Renal pelvis (tissue), 1 donor: ENCODE measurements at regions not wholly inside any gene's neighbourhood (a gene's known extent, or its start where the extent isn't known, plus 50 kb on each side); places are given as distances from the start of the nearest gene placed in this dataset.

ENCODE experiments used
- DNase-seq: peaks from one replicate; pipeline ENCODE4 v3.0.0-alpha.2; 2013

DNA sequence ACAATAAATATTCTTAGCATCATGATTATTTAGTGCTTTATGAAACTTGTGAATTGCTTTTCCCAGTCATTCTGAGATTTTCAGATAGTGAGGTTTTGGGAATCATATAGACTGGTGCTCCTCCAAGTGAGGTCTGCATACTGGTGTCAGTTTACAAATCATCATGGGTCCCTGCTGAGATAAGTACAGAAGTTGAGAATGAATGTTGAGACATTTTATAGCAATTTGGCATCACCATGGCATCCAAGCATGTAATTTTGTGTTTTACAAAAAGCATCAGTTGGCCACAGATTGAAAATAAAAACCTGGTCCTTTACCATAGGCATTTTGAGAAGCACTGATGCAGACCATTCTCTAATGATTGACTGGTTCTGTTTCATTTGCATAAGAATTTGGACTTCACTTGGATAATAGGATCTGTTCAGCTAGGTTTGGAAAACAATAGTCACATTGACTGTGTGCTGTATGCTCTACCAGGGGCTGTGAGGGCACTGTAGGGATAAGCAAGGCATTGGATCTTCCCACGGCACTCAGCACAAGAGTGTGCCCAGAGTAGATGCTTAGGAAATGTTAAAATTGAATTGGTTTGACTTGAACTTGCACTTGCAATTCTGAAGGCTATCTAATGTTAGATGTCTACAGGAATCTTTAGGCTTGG lies 79.0 kb upstream of the JUN start:
- no peak for DNase-seq

DNA sequence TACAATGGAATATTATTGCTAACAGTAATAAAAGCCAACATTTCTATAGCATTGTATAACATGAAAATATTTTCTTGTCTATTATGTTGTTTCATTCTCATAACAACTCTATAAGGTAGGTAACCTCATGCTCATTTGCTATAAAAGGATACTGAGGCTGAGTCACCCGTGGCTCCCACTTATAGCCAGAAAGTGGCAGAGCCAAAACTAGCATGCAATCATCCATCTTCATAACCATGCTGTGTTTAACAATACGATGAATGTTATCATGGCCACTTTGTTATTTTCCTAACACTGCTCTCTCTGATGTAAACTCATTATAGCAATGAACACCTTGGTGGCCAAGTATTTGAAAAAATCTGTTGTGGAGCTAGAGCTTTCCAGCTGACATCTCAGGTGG lies 80.8 kb upstream of the JUN start:
- DNase-seq, result no peak

DNA sequence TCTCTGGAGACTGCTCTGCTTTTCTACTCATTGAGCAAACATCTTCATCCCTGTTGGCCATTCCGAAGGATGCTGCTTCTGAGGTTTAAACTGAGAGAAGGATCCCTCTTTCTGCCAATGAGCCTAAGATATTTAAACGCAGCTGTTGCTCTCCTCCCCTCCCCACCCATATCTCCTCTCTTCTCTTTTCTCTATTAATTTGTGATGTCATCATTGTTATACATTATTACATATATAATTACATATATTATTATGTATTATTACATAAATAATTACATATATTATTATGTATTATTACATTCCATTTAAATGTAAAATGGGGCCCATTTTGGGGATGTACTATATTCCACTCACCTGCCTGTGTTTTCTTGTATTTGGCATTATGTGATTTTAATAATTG lies 82.7 kb upstream of the JUN start:
- DNase-seq, result no peak

DNA sequence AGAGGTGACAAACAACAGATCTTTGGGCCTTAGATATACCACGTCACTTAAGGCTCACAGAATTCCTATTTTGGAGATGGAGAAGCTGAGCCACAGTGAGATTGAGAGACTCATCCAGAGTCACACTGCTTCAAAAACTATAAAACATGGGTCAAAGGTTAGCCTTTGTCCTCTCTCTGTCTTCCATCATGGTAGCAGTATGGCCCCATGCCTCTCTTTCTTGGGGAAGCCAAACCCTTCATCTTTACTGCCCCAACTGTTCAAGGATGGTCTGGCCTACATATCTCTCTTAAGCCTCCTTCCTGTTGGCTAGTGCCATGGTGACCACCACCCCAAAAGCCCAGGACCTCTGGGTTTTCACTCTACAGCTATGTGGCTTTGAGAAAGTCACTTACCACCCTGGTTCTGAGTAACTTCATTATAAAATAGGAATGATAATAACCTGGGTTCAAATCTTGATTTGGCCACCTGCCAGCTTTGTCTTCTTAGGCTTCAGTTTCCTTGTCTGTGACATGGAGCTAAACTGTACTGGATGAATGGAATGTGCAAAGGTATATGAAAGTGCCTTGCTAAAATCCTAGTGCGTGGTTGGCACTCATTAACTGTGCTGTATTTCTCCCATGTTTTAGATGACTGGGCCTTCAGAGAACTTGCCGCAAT lies 85.9 kb upstream of the JUN start:
- DNase-seq, result no peak

DNA sequence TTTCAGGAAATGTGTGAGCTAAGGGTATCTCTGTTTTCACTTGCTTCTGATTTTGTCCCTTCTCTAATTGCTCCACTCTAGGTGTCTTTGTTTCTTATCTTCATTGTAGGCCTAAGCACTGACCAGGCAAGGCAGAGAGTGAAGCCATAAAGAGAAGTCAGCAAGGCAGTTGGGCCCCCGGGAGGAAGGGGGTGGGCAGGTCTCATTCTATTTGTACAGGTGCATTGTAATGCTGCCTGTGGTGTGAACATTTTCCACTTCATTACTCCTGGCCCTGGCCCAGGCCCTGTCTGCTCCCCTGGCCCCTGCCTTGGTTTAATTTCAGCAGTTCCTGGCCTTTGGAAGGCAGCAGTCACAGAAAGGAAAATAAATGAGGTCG lies 86.4 kb upstream of the JUN start:
- DNase-seq, result peak; percentile 52

DNA sequence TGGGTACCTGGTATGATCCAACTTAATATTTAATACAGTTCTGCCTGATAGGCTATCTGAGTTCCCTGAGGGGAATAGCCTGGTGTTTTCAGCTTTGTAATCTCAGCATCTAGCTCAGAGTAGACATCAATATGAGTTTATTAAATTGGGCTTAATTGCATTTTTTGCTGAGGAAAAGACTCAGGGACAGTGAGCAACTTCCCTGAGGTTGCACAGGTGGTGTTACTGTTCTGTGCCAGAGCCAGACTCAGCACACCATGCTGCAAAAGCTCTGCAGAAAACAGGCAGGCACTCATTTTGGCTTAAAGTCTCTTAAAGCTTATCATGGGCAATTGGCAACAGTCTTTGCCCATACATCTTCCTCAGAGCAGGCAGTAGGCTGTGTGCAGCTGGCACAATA lies 90.5 kb upstream of the JUN start:
- DNase-seq, result no peak

DNA sequence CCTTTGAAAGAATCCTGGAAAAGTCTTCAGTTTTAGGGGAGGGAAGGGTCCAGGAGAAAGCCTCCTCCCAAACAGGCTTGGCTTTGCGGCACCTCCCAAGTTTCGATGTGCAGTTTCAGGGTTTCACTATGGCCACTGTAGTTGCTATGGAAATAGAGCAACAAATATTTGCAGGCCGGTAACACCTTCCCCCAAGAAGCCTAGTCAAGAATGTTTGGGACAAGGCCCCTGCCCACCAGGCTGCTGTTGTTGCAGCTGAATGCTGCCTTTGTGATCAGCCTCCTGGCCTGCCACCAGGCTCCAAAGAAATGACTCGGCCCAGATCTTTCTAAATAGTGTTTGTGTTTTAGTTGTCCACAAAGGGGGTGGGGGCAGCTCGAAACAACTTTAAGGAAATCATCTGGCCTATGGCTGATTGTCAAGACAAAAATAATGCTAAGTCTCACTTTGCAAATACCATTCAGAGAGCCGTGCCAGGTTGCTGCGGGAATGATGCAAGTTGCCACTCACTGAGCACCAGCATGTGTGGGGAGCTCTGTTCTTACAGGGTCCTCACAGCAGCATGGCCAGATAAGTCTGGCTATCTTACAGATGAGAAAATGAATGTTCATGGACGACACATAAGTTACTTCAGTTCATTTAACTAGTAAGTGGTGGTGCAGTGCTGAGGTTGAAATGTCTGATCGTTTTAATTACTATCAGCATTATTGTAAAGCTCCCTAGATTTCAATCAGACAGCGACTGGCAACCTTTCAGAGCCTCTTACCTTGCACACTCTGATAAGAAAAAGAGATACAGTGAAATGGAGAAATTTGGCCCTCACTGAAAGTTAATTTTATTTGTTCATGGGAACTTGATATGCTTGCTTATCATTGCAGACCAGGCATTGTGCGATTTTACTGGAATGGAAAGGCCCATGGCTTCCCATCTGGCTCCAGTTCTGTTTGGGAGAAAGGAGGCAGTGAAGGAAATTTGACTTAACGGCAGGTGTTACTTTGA lies 91.2 kb upstream of the JUN start:
- DNase-seq, result peak; percentile 71

DNA sequence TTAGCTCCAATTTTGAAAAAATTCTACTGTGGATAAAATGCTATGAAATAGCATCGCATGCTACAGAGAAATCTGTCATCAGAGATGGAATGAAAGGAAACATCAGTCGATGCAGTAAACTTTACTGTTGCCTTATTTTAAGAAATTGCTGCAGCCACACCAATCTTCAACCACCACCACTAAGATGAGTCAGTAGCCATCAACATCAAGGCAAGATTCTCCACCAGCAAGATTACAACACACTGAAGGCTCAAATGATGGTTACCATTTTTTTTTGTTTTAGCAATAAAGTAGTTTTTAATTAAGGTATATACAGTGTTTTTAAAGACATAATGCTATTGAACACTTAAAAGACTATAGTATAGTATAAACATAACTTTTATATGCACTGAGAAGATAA lies 95.6 kb upstream of the JUN start:
- no peak for DNase-seq

DNA sequence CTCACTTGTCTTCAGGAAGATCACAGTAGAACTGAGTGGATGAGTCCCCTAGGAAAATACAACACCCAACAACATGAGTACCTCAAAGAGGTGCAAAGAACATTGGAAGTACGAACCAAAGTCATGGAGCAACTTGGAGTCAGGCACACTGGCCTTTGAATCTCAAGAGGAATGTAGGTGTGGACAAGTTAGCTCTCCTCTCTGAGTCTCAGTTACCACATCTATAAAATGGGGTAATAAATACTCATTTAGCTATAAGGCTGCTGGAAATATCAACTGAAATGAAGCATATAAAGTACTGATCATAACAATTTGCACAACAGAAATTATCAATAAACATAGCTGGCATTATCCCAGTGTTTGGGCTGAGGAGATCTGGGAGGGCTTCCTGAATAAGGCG lies 96.7 kb upstream of the JUN start:
- DNase-seq, result no peak

DNA sequence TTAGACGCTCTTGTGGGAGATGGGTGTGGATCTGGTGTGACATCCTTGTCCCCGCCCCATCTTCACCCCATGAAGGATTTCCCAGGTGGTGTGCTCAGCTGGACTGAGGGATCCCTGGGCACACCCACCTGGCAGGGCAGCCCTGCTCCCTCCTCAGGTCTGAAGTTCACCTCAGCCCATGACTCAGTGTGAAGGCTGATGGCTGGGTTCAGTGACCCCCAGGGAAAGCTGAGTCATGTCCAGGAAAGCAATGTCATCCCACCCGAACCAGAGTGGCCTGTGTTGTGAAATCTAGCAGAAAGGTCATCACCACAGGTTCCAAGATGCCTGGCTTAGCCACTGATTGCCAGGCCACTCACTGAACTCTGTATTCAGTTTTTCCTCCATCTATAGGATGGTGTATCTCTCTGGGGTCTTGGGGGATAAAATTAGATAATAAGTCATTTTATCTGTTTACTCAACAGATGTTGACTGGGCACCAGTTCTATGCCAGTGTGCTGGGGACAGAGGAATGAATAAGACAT lies 97.7 kb upstream of the JUN start:
- DNase-seq, result no peak

DNA sequence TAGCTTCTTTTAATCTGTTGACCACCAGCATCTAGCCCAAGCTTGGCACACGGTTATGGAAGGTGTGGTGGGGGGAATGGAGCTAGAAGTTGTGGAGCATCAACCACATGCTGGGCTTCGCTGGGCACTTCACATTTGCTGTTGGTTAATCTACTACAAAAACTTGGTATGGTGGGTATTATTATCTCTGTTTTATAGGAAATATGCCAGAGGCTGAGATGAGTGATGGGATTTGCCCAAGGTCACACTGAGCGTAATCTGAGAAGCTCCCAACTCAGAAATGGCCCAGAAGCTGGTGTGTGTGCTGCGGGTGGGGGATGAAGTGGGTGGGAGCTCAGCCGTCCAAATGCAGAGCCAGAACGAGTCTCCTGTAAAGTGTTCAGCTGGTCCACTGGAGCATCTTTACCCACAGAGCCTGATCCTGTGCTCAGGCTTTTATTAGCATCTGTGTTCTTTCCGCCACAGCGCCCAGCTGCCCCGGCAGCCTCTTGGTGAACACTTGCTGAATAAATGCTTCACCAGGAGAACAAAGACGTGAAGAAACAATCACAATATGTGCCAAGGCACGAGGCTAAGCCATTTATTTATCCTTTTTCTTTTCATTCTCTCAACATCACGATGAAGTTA lies 98.6 kb upstream of the JUN start:
- no peak for DNase-seq

DNA sequence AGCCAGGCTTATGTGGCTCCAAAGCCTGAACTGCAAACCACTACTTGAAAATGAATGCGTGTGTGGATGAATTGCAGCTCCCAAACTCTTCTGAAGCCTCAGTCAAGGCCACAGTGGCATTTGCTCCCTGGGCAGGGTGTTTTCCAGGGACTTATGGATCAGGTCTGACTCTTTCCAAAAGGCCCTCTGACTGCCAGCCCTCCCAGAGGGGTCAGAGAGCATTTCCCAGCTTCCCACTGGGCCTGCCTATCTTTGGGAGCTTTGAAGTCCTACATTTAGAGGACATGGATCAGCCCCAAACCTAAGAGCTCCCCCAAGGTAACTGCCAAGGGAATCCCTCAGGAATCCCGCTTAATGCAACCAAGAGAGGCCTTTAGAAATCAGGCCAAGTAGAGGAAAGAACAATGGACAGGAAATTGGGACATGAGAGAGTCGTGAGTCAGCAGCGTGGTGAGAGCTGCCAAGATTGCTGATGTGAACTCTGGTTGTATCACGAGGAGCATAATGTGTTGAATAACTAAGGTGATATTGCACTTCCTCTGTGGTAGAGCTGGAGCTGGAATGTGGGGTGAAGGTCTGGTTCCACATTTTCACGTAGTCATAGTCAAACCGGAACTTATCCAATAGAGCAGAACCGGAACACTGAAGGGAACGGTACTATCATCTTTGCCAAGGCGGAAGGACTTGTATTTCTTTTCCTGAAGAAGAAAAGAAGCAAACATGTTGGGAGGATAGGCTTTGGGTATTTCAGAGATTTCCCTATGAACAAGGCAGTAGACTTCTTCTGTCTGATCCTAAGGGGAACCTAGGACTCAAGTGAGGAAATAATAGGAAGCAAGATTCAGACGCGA lies 99.4 kb upstream of the JUN start:
- DNase-seq, result no peak

DNA sequence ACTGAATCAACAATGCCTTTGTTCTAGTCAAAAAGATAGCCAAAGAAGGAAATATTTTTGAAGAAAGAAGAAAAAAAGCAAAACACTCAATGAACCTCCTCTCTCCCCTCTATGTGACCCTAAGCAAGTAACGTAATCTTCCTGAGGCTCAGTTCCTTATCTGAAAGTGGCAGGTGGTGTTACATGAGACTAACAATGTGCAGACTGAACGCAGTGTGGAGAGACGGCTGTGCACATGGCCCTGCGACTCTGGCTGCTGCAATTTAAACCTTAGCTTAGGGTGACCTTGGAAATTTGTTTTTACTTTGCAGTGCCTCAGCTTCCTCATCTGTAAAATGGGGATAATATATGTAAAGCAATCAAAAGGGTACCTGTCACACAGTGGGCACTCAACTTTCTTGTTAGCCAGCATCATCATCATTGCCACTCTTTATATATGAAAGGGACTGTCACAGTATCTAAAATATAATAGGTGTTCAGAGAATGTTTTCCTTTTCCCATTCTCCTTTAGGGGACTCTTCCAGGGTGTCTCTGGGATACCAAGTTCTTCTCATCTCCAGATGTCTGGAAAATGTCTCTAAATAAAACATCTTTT lies 100.1 kb upstream of the JUN start:
- no peak for DNase-seq

DNA sequence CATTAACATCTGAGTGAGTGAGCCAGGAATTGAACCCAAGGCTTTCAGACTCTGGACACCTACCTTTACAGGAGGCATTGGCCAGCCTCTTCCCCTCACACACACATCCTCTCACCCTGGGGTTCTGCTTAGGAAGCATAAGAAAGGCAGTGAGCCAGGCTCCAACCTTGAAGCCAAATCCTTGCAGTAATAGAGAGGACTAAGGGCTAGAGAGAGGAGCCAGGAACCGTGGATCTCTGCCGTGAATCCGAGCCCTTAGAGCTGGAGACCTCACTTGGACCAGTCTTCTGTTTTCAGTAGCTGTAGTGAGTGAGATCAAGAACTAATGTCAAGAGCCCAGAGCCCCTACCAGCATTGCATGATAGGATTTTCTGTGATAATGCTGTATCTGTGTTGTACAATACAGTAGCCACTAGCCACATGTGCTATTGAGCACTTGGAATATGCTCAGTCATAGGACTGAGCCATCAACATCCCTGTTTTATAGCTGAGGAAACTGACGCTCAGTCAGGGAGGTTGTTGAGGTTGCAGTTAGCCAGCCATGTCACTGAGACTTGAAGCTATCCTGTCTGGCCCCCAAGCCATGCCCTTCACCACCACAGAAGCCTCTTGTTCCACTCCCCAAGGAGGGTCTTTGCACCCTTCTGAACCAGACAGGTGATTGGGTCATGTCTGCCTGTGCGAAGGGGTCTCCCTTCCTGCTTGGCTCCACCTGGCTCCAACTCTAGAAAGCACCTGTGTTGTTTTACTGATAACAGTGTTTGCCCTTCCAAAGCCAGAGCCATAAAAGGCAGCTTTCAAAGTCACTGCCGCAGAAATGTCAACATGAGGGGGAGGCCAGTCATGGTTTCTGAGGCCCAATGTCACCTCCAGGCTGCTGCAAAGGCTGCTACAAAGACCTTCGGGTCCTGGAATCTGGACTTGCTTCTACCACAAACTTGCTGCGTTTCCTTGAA lies 101.1 kb upstream of the JUN start:
- no peak for DNase-seq

DNA sequence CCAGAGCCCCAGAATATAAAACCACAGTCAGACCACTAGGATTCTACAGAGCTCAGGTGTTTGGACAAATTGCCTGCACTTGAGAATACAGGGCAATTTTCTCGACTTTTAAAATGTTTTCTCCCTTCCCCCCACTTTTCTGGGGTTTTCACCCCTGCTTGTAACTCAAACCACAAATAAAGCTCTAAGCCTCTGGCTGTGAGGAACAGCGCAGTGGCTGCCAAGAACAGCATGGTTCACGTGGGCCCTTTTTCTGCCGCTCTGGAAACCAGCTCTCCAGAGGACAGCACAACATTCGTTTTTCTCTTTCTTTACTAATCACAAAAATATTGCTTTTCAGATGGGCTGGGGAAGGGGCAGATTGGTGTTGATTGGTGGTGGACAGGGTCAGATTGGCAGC lies 102.2 kb upstream of the JUN start:
- no peak for DNase-seq

DNA sequence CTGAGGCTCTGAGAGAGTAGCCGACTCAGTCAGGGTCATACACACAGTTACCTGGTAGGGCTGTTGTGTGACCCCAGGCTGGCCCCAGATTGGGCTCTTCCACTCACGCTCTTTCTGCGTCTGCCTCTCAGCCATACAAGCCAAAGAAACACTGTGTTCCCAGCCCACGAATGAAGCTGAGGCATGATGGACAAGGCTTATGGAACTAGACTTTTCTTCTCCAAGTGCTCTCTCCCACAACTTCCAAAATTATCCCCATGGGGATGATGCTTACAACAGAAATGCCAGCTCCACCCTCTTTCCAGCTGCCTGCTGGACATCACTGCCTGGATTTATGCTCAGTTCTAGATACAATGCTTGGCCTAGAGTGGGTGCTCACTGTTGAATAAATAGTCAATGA lies 102.8 kb upstream of the JUN start:
- DNase-seq, result no peak

DNA sequence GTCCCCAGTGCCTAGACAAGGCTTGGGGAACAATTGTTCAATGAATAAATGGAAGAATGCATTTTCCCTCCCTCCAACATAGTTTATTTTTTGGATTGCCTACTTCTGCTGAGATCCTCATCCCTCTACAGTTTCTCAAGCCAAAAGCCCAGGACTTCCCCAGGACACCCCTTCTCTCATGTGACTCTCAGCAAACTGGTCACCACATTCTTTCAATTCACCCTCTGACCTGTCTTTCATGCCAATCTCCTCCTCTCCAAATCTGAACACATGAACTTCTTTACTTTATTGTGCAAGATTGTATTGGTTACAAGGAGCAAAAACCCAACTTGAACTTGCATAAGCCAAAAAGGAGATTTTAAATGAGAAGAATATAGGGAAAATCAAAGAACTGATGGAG lies 103.2 kb upstream of the JUN start:
- DNase-seq, result no peak

DNA sequence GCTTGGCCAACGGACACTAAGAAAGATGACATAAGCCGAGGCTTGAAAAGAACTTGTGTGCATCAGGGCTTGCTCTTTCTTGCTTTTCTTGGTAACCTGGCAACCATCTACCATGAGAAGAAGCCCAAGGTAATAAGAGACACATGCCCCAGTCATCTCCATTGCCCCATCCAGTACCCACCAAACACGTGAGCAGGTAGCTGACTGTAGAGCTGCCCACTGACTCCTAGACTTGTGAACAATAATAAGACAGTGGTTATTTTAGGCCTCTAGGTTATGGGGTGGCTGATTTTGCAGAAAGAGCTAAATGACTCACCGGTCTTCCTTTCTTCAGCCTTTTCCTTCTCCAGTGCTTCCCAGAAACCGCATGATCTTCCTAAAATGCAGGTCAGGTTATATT lies 105.0 kb upstream of the JUN start:
- DNase-seq, result no peak

DNA sequence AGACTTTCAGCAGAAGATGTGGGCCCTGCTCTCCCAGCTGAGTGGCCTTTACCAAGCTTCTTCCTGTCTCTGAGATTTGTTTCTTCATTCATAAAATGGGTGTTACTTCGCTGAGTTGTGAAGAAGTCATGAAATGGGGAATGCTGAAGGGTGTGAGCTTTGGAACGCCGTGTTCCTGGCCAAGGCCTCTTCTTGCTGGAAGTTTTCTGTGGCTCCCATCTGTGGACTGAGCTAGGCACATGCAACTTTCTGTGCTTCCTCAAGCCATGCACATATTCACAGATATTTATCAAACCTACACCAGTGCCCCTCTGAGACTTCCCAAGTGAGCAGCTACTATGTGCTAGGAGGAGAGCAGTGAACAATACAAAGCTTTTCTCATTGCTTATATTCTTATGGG lies 106.3 kb upstream of the JUN start:
- DNase-seq, result no peak

DNA sequence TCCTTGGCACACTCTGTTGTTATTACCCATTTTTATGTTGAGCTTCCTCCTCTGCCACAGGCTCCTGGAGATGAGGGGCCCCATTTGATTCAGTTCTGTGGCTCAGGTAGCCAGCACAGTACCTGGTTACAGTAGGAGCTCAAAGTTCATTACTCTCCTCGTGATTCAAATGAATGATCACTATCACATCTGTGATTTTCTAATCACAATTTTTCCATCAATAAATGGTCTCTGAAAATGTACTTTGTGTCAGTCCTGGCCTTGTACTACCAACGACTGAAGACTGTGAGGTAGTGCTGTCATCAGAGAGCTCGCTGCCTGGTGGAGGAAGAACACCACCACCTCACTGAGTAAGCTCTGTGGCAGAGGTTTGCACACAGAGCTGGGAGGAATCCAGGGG lies 106.8 kb upstream of the JUN start:
- DNase-seq, result no peak
